Endothelial cell (in vitro differentiated cells): ENCODE measurements at regions not wholly inside any gene's neighbourhood (a gene's known extent, or its start where the extent isn't known, plus 50 kb on each side); places are given as distances from the start of the nearest gene placed in this dataset.
"Not testable (repeated sequence)": the region's sequence is repeated elsewhere in the genome, so short reads cannot be mapped to it uniquely, and the experiment has no call there.

Source experiments
- DNase-seq: peaks from one replicate; pipeline ENCODE4 v3.0.0; 2021; ENCODE audit warnings: low spot score
- H3K27ac Mint-ChIP-seq: one replicate; pipeline ENCODE4 v1.8.0; 2021; ENCODE audit warnings: mixed read lengths, inconsistent platforms; ENCODE audit not compliant: unreplicated experiment
- H3K27me3 Mint-ChIP-seq: one replicate; pipeline ENCODE4 v1.8.0; 2021; ENCODE audit warnings: mild to moderate bottlenecking, moderate library complexity, mixed read lengths, inconsistent platforms; ENCODE audit not compliant: unreplicated experiment
- H3K36me3 Mint-ChIP-seq: one replicate; pipeline ENCODE4 v1.8.0; 2021; ENCODE audit warnings: mild to moderate bottlenecking, low read depth, mixed read lengths, inconsistent platforms; ENCODE audit not compliant: unreplicated experiment
- H3K4me1 Mint-ChIP-seq: one replicate; pipeline ENCODE4 v1.8.0; 2021; ENCODE audit warnings: mild to moderate bottlenecking, mixed read lengths, inconsistent platforms; ENCODE audit not compliant: unreplicated experiment
- H3K4me3 Mint-ChIP-seq: one replicate; pipeline ENCODE4 v1.8.0; 2021; ENCODE audit warnings: mild to moderate bottlenecking, mixed read lengths, inconsistent platforms; ENCODE audit not compliant: unreplicated experiment
- H3K9me3 Mint-ChIP-seq: one replicate; pipeline ENCODE4 v1.8.0; 2021; ENCODE audit warnings: mixed read lengths, inconsistent platforms; ENCODE audit not compliant: unreplicated experiment
- TF ChIP-seq, protein P1 (sequence below): fragments of 200-600 bp; sonication (generic); IDR thresholded peaks from one replicate; pipeline ENCODE4 v1.5.0; 2021; ENCODE audit warnings: antibody characterized with exemption; ENCODE audit not compliant: unreplicated experiment

DNA sequence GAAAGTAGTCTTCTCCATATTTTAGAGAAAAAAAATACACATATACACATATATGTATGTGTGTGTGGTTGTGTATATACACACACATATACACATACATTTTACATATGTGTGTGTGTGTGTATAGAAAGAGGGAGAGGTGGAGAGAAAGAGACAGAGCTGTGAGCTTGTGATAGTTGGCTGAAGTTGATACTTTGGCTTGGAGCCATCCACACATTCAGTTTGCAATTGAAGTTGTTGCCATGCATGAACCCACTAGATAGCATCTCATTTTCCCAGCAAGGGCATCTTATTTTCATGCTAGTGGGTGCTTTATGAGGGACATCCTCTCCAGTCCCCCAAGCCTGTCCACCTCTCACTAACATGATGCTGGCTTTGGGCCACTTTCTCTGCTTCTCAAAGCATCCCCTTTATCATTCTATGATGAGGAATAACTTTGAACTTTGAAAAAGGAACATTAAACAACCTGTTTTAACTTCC lies 228.6 kb downstream of the ZNF621 start:
- Mint-ChIP-seq H3K4me1 (no peaks in the 10 kb centered on the region), H3K27me3 (no peaks in the 10 kb centered on the region), H3K27ac (no peak overlapping the region), H3K4me3 (no peak overlapping the region), H3K9me3 (no peaks in the 10 kb centered on the region), H3K36me3 (no peaks in the 10 kb centered on the region)
- TF ChIP-seq, protein P1, sequence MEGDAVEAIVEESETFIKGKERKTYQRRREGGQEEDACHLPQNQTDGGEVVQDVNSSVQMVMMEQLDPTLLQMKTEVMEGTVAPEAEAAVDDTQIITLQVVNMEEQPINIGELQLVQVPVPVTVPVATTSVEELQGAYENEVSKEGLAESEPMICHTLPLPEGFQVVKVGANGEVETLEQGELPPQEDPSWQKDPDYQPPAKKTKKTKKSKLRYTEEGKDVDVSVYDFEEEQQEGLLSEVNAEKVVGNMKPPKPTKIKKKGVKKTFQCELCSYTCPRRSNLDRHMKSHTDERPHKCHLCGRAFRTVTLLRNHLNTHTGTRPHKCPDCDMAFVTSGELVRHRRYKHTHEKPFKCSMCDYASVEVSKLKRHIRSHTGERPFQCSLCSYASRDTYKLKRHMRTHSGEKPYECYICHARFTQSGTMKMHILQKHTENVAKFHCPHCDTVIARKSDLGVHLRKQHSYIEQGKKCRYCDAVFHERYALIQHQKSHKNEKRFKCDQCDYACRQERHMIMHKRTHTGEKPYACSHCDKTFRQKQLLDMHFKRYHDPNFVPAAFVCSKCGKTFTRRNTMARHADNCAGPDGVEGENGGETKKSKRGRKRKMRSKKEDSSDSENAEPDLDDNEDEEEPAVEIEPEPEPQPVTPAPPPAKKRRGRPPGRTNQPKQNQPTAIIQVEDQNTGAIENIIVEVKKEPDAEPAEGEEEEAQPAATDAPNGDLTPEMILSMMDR: no peak
- no peak for DNase-seq

DNA sequence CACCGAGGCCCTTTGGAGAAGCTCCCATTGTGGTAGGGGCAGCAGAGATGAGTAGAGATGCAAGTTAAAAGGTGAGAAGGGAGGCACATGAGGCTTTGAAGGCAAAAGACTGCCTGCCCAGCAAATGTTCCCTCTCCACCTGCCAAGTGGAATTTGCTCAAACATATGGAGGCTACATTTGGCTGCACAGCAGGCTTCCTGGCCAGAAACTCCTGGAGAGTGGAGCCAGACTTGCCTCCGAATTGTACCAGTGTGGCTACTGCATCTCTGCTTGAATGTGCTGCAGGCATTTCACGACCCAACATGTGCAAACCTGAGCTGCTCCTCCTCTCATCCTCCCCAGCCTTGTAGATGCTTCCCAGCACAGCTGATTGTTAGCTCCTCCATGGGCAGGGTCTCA lies 229.2 kb downstream of the ZNF621 start:
- Mint-ChIP-seq H3K27me3 (no peaks in the 10 kb centered on the region), H3K4me1 (no peaks in the 10 kb centered on the region), H3K36me3 (no peaks in the 10 kb centered on the region), H3K27ac (no peak overlapping the region), H3K4me3 (no peak overlapping the region), H3K9me3 (no peaks in the 10 kb centered on the region)
- no peak for DNase-seq
- TF ChIP-seq, protein P1: no peak

DNA sequence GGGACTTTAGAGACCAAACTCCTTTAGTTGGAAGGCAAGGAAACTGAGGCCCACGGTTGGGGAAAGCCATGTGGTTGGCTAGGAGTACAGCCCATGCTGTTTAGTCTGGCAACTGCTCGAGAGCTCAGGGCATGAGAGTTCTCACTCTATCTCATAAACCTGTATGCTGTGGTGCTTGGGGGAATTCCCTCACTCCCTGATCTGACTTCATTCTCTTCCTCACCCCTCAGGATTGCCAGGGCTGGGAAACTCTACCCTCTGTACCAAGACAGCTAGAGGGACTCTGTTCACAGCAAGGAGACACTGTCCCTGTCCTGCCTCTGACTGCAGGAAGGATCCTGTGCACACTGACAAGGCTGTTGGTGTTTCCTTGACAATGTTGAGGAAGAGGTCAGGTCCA lies 230.2 kb downstream of the ZNF621 start:
- no peak for DNase-seq
- Mint-ChIP-seq H3K4me3 (no peak overlapping the region), H3K36me3 (no peaks in the 10 kb centered on the region), H3K4me1 (no peaks in the 10 kb centered on the region), H3K27me3 (no peaks in the 10 kb centered on the region), H3K27ac (no peak overlapping the region), H3K9me3 (no peaks in the 10 kb centered on the region)
- TF ChIP-seq, protein P1: no peak

DNA sequence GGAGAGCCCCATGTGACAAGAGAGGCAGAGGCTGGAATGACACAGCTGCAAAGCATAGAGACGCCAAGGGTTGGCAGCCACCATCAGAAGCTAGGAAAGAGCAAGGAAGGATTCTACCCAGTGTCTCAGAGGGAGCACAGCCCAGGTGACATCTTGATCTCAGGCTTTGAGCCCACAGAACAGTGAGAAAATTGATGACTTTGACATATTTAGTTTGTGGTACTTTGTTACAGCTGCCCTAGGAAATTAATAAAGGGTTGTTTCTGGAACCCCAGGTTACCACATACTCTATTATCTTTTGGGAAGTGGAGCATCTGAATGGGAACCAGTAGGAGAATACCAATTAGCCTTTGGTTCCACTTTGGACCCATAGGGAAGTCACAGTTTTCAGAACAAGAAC lies 231.7 kb downstream of the ZNF621 start:
- Mint-ChIP-seq H3K4me3 (no peak overlapping the region), H3K27me3 (no peaks in the 10 kb centered on the region), H3K9me3 (peaks cover 7% of the 10 kb centered on the region), H3K27ac (no peak overlapping the region), H3K36me3 (no peaks in the 10 kb centered on the region), H3K4me1 (no peaks in the 10 kb centered on the region)
- no peak for DNase-seq
- TF ChIP-seq, protein P1: no peak

DNA sequence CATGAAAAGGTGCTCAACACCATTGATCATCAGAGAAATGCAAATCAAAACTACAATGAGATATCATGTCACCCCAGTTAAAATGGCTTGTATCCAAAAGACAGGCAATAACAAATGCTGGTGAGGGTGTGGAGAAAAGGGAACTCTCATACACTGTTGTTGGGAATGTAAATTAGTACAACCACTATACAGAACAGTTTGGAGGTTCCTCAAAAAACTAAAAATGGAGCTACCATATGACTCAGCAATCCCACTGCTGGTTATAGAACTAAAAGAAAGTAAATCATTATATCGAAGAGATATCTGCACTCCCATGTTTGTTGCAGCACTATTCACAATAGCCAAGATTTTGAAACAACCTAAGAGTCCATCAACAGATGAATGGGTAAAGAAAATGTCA lies 238.0 kb downstream of the ZNF621 start:
- H3K27ac Mint-ChIP-seq, DNase-seq, H3K4me1 Mint-ChIP-seq, H3K9me3 Mint-ChIP-seq, H3K36me3 Mint-ChIP-seq, H3K27me3 Mint-ChIP-seq, H3K4me3 Mint-ChIP-seq: not testable (repeated sequence)

DNA sequence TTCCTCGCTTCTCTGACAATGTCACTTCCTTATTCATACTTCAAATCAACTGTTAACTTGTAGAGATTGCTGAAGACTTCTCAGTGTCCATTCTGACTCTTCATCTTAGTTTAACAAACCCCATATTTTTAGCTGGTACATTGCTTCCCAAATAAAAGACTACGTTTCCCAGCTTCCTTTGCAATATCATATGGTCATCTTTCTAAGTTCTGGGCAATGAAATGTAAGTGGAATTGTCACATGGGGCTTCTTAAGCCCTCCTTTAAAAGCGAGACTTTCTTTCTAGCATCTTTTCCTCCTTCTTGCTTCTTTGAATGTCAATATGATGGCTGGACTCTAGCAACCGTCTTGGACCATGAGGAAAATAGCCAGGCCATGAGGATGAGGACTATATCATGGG lies 239.0 kb downstream of the ZNF621 start:
- no peaks in the 10 kb centered on the region for H3K27me3 Mint-ChIP-seq
- DNase-seq: no peak
- H3K27ac Mint-ChIP-seq: no peak overlapping the region
- H3K36me3 Mint-ChIP-seq: peaks cover 3% of the 10 kb centered on the region
- no peak overlapping the region for H3K4me3 Mint-ChIP-seq
- H3K9me3 Mint-ChIP-seq: peaks cover 7% of the 10 kb centered on the region
- TF ChIP-seq, protein P1: no peak
- H3K4me1 Mint-ChIP-seq: no peaks in the 10 kb centered on the region
